NCI-H187 treated with DMSO at 0.1 percent for 48 hours (cell line): ENCODE measurements at regions not wholly inside any gene's neighbourhood (a gene's known extent, or its start where the extent isn't known, plus 50 kb on each side); places are given as distances from the start of the nearest gene placed in this dataset.
"Not testable (repeated sequence)": the region's sequence is repeated elsewhere in the genome, so short reads cannot be mapped to it uniquely, and the experiment has no call there.

ENCODE experiments used
- DNase-seq: peaks from one replicate; lab custom pipeline; 2025; lab: John Stamatoyannopoulos, UW

DNA sequence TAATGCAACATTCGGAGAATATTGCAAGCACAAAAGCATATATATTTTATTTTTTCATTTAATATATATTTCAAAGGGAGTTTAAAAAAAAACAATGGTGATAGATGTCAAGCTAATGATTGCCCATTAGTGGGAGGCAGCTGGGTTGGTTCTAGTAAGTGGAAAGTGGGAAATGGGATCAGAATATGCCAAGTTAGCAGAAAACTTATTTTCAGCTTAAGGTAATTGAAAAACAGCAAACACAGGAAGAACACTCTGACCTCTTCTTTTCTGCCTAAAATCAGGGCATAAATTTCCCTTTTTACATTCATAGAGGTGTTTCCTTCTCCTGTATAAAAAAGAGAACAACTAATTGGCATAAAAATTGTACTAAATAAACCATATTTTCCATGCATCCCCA is 535.3 kb upstream of the SYT4 start:
- DNase-seq, result no peak

DNA sequence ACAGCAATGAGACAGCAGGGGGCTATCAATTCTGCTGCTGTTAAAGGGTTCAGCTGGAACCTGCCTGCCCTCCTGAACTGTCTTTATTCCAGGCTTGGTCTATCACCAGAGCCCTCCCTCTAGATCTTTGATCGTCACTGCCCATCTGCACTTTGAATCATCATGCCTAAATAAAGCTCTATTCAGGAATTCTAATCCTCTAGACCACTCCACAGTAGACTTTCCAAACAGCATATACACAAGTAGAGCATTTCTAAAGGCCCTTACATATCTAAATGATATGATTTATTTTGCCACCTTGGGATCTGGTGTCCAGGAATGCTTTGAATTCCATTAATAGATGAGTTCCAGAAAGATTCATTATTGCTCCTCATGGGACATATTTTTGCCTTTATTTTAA is 542.1 kb upstream of the SYT4 start:
- no peak for DNase-seq

DNA sequence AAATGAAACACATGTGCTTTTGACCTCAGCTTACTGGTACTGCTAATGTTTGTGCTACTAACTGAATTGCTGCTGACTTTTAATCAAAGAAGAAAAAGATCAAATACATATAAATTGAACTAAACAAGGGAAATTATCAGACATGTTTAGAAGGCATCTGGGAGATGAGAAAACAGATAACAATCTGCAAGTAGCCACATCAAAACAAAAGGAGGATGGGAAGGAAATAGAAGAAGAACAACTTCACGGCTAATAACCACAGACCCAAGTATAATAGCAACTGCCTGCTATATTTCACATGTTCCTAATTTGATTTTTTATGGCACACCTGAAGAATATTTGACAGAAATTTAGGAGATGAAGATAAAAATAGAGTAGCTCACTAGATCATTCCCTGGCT is 542.6 kb upstream of the SYT4 start:
- DNase-seq, result no peak

DNA sequence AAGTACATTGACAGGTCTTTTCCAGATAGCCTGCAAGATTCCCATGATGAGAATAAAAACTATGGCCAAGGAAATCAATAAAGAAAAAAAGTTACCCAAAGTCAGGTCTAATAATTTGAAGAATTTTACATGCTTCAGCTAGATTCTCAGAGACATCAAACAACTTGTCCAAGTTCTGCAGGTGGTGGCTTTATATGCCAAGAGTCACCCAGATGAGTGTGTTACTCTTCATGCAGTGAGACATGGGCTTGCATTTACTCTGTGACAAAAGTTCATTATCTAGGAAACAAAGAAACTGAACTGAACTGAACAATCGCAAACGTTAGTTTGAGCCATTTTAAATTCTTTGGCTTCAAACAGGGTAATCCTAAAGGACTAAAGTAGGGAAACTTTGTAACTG is 548.5 kb upstream of the SYT4 start:
- no peak for DNase-seq

DNA sequence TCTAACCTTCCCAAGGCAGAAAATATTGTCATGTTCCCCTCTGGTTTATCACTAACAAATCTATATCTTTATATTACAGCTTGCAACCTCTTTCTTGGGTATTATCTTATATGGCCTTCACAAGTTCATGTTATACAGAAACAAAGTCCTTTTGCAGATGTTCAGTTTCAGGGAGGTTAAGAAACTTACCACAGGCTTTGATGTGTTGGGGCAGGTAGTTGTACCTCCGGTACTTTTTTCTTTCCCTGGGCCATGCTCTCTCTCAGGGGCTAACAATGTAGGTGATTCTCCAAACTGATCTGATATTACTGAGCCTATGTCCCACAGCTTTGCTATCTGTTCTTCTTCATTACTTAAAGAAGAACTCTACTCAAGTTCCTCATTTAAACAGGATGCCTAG is 548.9 kb upstream of the SYT4 start:
- DNase-seq, result no peak

DNA sequence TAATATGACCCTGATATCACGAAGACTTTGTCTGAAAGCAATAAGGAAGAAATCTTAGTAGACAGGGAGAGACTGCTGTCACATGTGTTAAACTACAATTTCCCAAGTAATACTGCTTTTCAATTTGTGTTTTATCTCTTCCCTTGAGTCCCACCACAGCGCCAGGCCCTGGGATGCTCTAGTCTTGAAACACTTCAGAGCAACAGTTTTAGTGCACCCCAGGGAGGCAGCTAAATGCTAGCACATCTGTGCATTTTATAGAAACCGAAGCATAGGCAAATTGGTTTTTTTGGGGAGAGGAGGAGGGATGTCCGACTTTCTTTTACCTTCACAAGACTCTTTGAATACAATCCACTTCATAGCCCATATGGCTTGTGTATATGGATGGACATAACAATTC is 550.0 kb upstream of the SYT4 start:
- DNase-seq, result no peak

DNA sequence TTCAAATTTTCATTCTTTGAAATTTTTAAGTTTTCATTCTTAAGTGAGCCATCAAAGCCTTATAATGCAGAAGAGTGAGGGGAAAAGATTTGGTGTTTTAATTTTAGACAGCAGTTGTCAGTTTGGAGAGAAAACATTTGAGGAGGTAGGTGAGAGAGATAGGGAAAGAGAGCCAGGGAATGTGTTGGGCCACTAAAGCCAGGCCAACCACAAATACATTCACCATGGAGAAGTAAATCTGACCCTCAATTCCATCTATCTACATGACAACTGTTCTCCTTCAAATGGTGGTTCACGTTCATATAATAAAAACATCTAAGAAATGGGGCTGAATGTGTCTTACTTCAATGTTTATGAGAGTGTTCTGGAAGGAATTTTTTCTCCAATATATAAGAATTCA is 553.0 kb upstream of the SYT4 start:
- no peak for DNase-seq

DNA sequence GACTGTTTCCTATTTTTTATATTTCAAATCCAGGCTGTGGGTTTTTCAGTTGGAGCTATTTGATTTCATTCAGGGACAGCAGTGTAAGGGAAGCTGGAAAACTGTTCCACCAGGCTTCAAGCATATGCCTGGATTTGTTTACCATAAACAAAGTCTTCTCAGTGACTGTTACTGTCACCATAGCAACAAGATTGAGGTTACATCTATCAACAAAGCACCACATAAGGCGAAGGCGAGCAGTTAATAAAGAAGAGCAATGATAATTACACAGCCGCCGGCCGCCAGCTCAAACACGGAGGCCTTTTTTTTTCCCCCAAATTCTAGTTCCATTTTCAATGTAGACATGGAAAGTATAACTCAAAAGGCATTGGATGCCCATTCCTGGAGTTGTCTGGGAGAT is 553.7 kb upstream of the SYT4 start:
- DNase-seq, result no peak

DNA sequence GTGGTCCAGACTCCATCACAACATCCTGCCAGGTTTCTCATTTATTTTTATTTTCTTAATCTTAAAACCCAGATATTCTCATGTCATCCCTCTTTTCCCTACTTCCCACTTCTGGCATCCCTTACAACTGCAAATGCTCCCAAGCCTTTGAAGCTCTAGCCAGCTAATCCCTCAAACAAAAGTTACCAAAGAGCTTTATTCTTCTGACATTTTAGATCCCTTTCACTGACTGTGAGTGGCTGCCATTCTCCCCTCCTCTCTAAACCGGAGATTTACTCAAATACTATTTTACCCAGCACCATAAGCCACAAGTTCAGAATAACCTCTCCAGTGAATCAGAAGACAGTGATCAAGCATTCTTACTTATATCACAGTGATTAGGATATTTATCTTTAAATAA is 569.0 kb upstream of the SYT4 start:
- no peak for DNase-seq

DNA sequence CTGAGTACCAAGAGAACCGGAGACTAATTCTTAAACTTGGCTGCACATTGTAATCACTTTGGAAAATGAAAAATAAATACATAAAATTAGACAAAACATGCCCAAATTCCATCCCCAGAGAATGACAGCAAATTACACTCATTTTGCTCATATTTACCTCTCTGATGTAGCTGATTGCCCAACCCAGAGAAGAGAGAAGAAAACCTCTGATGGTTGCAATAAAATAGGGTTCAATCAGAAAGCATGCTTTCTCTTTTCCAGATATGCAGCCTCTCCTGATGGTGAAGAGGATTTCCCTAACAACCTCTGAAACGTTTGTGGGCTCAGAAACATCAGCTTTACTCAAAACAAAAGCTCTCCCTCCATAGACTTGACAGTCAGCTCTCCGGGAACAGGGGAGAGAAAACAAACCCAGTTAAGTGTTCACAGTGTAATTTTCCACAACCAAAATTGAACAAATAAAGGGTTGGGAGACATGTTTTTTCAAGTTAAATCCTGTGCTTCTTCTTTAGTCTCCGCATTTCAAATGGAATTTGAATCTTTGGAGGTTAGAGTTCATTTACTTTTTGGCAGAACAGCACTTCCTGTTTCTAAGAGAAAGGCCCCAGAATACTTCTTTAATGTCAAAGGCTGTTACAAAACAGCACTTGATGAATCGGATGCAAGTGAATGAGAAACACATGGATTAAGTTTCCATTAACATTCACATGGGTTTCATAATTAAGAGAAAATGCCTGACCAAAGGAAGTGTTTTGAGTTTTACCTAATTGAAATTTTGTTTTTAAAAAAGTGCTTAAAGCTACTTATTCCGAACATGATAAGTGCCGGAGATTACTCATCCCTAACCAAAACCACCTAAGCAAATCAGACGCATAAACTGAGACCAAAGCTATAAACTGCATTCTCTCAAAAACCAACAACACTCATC is 570.1 kb upstream of the SYT4 start:
- DNase-seq, result no peak

DNA sequence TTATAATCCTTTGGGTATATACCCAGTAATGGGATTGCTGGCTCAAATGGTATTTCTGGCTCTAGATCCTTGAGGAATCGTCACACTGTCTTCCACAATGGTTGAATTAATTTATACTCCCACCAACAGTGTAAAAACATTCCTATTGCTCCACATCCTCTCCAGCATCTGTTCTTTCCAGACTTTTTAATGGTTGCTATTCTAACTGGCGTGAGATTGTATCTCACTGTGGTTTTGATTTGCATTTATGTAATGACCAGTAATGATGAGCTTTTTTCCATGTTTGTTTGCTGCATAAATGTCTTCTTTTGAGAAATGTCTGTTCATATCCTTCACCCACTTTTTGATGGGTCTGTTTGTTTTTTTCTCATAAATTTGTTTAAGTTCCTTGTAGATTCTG is 572.5 kb upstream of the SYT4 start:
- not testable (repeated sequence) for DNase-seq

DNA sequence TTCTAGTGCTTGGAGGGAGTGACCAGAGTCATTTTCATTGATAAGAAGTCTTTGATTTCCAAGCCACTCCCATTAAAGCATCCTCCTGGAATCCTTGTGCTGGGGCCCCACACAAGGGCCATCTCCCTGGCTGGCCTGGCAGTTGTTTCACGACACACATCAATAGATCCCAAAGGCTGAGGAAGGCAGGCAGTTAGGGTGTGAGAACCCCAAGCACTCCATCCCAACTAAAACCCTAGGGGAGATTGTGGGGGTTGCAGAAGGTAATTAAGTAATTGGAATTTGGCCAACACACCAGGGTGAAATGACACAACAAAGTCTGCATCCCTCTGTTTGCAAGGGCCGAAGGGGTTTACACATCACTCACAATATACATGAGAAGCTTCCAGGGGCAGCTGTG is 578.1 kb upstream of the SYT4 start:
- DNase-seq, result no peak

DNA sequence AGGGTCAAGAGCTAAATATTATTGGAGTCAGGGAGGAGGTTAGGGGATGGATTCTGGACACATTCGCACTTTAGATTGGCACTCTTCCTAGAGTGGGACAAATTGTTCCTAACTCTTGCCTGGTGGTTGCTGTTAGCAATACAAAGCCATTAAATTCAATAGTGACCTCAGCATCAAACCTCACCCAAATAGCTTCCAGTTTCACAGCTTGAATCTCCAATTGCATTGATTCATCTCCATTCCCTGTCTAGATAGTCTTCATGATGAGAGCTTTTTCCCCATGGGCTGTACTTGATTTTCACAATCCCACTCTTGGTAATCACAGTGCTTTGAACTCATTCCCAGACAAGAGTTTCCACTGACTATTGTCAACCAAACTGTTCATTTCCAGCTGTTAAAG is 585.9 kb upstream of the SYT4 start:
- DNase-seq, result no peak

DNA sequence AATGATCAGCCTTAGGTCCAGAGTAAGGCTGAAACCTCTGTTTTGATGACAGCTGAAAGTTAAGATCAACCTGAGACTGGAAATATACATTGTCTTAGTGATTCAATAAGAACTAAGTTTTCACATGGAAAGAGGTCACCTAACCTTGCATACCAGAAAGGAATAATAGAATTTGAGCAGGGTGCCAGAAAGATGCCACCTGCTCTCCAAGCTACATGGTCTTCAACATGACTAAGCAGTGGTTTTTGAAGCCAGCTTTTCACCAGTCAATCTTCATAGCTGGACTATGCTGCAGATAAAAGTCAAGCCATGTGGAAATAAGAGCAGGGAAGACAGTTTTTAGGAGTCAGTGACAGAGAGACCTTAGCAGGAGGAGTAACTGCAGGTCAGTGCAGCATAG is 589.4 kb upstream of the SYT4 start:
- DNase-seq, result no peak

DNA sequence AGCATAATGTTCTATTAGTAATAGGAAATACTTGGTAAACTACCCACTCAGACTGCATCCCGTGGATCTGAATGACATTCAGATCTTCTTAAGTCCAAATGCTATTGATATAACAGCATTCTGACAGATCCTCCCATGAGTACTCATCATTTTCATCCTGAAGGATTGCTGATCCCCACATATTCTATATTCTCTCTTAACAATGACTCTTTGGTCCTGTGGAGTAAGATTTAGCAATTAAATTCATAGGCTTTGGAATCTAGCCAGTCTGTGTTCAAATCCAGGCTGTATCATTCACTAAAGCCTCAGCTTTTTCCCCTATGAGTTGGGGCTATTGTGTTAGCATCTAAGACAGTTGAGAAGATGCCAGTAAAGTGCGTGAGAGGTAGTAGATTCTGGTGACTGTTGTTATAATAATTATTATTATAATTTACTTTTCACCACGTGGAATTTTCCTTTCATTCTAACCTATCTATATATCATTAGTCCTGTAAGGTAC is 591.3 kb upstream of the SYT4 start:
- DNase-seq, result no peak

DNA sequence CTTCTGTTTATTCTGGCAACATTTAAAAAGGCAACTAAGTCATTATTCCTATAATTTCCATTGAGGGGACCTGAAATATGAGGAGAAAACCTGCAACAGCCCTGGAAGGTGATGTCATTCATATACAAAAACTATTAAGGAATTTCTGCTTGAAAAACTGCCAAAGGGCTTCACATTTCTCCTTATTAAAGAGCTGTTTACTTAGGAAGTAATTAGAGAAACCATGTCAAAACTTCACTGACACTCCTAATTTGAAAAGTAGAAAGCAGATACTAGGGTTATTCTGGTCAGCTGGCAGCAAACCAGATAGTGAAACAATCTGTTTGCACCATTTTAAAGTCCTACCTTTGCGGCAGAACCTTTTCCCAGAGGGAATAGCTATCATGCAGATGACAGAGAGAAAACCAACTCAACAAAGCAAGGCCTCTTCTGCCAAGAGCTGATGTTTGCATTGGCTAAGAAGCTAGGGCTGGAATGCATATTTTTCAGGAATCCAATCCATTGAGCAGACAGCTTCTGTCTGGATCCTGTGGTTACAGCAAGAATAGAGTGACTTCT is 592.2 kb upstream of the SYT4 start:
- DNase-seq, result no peak

DNA sequence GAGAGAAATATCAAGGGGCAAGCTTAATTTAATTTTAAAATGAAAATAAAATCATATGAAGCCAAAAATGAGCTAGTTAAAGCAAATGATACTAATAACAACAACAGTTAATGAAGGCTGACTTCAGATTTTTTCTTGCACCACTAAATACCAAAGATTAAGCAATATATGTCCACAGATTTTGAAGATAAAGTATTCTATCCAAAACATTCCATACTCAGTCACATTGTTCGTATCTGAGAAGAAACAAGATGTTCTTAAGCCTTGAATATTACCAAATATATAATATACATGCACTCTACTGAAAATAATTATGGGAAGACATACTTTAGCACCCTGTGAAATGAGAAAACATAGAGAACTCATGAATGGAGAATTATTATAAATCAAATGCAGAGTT is 593.3 kb upstream of the SYT4 start:
- DNase-seq, result no peak

DNA sequence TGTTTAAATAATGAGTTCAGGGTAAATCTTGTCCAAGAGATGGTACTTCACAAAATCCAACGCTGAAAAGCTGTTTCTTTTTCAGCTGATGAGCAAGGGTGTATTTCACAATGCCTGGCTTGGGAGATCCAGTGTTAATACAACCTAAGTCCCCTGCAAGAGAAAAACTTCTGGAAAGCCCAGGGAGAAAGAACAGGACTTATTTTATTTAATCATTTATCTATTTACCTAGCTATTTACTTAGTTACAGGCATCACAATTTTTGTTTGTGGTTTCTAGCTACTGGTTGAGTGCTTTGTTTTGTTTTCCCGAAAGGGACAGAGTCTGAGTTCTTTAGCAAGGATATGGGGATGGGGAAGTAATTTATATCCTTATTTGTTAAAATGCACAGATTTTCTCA is 598.2 kb upstream of the SYT4 start:
- DNase-seq, result no peak

DNA sequence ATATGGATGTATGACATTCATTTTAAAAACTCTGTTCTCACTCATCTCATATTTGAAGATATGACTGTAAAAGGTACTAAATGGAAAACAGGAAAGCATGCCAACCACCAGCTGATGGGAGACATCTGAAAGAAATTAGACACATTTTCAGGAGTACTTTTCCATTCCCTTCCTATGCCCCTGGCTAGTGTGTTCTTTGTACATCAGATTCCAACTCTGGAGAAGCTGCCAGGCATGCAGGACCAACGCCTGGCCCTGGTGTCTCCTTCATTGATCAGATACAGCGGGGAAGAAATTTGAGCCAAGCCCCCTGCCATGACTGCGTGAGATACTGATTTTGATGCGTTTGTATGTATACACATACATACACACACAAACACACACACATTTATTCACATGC is 599.0 kb upstream of the SYT4 start:
- DNase-seq, result no peak

DNA sequence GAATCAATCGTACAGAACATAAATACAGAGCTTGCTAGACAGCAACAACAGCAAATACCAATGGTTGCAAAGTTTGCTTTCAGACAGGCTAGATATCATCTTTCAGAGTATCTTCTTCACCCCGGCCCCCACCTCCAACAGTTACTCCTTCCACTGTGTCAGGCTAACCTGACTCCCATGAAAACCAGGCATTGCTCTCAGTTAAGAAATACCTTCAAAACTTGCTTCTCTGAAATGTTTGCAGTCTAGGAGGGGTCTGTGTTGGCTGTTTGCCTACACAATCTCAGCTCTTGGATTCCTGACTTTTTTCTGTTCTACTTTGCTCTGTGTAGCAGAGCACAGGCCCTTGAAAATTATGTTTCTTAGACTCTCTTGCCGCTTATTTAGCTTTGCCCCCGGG is 599.5 kb upstream of the SYT4 start:
- DNase-seq, result no peak

DNA sequence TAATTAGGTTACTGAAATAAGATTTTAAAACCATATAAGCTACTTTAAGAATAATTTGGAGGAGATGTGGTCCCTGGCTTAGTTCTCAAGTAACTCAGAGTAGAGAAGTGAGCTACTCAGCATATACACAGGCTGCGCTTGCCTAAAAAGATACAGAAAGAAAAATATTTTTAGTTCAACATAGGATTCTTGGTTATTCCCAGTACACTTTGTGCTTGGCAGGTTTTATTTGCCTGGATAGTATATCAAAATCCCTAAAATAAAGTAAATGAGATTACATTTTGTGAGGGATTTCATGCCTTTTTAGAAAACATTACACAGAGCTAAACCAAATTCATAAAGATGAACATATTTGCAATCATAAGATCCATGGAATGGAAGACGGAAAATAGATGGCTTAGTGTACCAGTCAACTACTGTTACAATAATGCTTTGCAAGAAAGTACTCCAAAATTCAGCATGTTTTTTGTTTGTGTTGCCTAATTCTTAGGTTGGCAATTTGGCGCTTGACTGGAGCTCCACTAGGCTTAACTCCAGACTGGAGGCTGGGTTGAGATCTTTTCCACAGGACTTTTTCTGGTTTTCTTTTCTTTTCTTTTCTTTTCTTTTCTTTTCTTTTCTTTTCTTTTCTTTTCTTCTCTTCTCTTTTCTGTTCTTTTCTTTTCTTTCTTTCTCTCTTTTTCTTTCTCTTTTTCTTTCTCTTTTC is 600.5 kb upstream of the SYT4 start:
- DNase-seq, result no peak

DNA sequence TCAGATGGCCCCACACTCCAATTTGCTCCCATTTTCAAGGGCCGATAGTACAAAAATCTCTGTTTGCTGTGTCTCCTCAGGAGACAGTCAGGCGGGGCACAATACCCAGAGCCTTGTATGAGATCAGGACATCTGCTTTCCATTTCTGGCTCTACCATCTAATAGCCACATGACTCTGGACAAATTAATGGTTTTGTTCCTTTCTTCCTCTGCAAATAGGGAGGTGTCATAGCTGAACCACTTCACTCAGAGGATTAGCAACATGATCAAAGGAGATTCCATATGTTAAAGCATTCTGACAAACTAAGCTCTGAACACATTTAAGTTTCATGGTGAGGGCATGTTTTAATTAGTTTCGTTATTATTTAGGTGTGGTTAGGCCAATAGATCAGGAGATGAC is 602.1 kb upstream of the SYT4 start:
- DNase-seq, result no peak

DNA sequence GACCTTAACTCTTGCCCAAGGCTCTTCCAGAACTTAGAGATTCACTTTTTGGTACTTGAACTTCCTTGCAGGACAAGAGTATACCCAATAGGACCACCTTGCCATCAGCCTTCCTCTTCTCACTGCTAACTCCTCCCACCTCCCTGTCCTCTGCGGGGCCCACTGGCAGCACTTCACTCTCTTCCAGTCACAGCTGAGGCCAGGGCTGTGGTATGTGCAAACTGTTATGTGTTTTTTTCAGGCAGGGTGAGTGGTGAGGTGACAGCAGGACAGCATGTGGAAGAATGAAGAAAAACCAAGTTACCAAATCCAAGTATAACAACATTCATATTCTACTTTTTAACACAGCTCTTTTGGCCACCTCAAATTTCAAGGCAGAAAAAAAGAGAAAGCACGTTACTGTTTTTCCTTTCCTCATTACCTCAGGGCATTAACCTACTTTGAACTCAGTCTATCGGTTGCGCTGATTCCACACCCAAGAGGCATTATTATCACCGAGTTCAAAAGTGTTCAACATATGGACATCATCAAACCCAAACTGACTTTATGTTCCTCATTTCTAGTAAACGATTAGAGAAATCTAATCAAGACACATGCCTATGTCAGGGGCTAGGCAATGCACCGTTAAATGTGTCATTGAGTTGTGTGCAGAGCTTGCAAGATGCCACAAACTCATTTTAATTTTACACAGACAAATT is 605.2 kb upstream of the SYT4 start:
- DNase-seq, result no peak
